ENCODE measurements at regions not wholly inside any gene's neighbourhood (a gene's known extent, or its start where the extent isn't known, plus 50 kb on each side); places are given as distances from the start of the nearest gene placed in this dataset.
"Not testable (repeated sequence)": the region's sequence is repeated elsewhere in the genome, so short reads cannot be mapped to it uniquely, and the experiment has no call there.

- TF ChIP-seq PATZ1 (CRISPR knock-in tag; IDR thresholded peaks at IDR 0.05; ENCODE audit: borderline replicate concordance): peak; percentile 94
- peak; percentile 85 for ATAC-seq
Observed at GRCh38 chr17:30708241-30709078, 116.0 kb downstream of the CRLF3 start.

GRCh38 chr17:30707724-30708240 lies 116.7 kb downstream of the CRLF3 start:
- ATAC-seq: peak; percentile 65

GRCh38 chr17:30706461-30707335 lies 117.8 kb downstream of the CRLF3 start:
- not testable (repeated sequence) for ATAC-seq

GRCh38 chr17:30706004-30706403 lies 118.5 kb downstream of the CRLF3 start:
- not testable (repeated sequence) for ATAC-seq

- ATAC-seq: no peak
- TF ChIP-seq PPARA (CRISPR knock-in tag; IDR thresholded peaks at IDR 0.05; ENCODE audit: borderline replicate concordance) (no peak), TSHZ2 (CRISPR knock-in tag; IDR thresholded peaks at IDR 0.05) (no peak), SNAI2 (CRISPR knock-in tag; IDR thresholded peaks at IDR 0.05) (no peak), TCF4 (CRISPR knock-in tag; IDR thresholded peaks at IDR 0.05; ENCODE audit: borderline replicate concordance) (no peak), CSRNP3 (CRISPR knock-in tag; IDR thresholded peaks at IDR 0.05) (no peak), ESRRG (CRISPR knock-in tag; IDR thresholded peaks at IDR 0.05) (no peak), ARNTL (CRISPR knock-in tag; IDR thresholded peaks at IDR 0.05; ENCODE audit: borderline replicate concordance, low read depth) (no peak), CREB5 (CRISPR knock-in tag; IDR thresholded peaks at IDR 0.05; ENCODE audit: low read depth) (no peak), OSR1 (CRISPR knock-in tag; IDR thresholded peaks at IDR 0.05) (no peak), GLIS3 (CRISPR knock-in tag; IDR thresholded peaks at IDR 0.05) (no peak), ZNF565 (CRISPR knock-in tag; conservative IDR thresholded peaks at IDR 0.05; ENCODE audit: low read depth) (no peak), TOX (CRISPR knock-in tag; IDR thresholded peaks at IDR 0.05; ENCODE audit: borderline replicate concordance) (no peak), PATZ1 (CRISPR knock-in tag; IDR thresholded peaks at IDR 0.05; ENCODE audit: borderline replicate concordance) (no peak), ZC3H10 (CRISPR knock-in tag; IDR thresholded peaks at IDR 0.05) (no peak), ZFP30 (CRISPR knock-in tag; IDR thresholded peaks at IDR 0.05) (no peak), ZNF70 (CRISPR knock-in tag; IDR thresholded peaks at IDR 0.05) (no peak)
Observed at GRCh38 chr17:30701498-30701989, 122.9 kb downstream of the CRLF3 start.

- ATAC-seq: not testable (repeated sequence)
Observed at GRCh38 chr17:30700833-30701232, 123.7 kb downstream of the CRLF3 start.

All from SK-N-SH treated with all-trans-retinoic acid at 6 μM for 48 hours (cell line).